GM18508 (cell line): ENCODE measurements at regions not wholly inside any gene's neighbourhood (a gene's known extent, or its start where the extent isn't known, plus 50 kb on each side); places are given as distances from the start of the nearest gene placed in this dataset.

Experiments
- ATAC-seq: cut with Tn5 transposase; IDR thresholded peaks from one replicate; pipeline ENCODE4 v1.9.1; 2021; ENCODE audit warnings: moderate number of reproducible peaks; ENCODE audit not compliant: insufficient read depth, unreplicated experiment

DNA sequence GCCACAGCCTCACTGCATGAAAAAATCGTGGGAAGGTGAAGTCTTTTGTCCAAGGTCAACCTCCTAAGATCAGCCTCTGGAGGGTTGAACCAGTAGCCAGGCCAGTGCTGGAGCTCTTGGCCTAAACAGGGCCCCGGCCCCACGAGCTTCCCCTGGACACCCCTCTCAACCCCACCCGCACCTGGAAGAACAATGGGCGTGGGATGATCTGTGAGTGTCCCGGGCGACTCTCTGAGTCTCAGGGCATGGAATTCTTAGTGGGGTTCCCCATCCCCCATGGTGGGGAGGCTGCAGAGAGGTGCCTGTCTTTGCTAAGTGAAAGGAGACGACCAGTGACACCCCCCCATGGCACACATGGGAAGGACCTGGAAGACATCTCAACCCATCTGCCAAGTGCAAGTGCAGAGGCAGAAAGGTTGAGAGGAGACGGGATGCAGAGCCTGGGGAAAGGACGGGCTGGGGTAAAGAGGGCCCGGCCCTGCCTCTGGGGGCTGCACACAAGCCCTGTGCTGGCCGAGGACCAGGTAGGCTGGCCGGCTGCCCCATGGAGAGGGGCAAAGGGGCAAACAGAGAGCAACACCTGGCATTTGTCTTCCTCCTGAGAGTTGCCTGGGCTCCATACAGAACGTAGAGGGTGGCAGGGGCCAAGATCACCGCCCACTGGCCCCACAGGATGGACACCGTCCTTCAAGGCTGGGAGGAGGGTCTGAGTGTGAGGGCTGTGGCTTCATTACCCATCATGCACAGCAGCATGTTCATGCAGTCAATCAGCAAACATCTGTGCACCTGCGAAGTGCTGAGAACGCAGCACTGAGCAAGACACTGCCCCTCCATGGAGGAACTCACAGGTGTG, 163.0 kb upstream of the PPP2R2D start:
- no peak for ATAC-seq

- no peak for ATAC-seq
Measured at GRCh38 chr10:131738396-131738735, 162.4 kb upstream of the PPP2R2D start.

- ATAC-seq = no peak
Measured at GRCh38 chr10:131739206-131739605, 161.6 kb upstream of the PPP2R2D start.

GRCh38 chr10:131742500-131742951, 158.3 kb upstream of the PPP2R2D start:
- ATAC-seq = no peak

- ATAC-seq = no peak
Measured at GRCh38 chr10:131743190-131744151, 157.3 kb upstream of the PPP2R2D start.

GRCh38 chr10:131744346-131744745, 156.5 kb upstream of the PPP2R2D start:
- ATAC-seq = no peak

DNA sequence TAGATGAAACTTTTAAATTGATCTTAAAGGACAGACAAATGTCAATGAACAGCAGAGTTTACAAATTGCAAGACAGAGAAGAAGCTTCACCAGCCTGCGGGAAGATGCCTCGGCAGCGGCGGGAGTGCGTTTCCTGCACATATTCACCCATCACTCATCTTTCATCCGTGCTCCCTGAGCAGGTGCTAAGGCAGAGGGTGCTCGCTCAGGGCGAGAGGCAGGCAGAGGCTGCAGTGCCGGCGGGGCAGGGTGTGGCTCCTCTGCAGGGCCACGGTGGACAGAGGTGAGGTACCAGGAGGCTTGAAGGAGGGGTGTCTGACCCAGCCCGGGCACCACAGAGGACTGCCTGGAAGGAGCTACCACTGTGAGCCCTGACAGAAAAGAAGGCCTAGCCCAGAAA, 155.2 kb upstream of the PPP2R2D start:
- no peak for ATAC-seq

DNA sequence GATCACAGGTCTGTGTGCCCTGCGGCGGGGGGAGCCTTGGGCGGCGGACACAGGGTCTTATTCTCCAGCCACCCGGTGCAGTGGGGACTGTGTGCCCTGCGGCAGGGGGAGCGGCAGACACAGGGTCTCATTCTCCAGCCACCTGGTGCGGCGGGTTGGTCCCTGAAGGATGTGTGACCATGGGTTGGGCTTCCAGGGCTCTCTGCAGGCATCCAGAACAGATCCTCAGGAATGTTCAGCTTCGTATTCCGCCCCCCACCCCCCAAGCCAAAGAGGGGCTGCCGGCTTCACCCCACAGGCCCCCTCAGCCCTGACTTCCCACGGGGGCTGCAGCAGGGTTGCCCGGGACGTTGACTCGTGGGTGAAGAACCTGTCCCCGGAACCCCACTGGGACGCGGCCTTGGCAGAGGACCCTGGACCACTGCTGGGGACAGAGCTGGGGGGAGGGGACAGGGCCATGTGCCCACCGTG, 154.5 kb upstream of the PPP2R2D start:
- no peak for ATAC-seq

DNA sequence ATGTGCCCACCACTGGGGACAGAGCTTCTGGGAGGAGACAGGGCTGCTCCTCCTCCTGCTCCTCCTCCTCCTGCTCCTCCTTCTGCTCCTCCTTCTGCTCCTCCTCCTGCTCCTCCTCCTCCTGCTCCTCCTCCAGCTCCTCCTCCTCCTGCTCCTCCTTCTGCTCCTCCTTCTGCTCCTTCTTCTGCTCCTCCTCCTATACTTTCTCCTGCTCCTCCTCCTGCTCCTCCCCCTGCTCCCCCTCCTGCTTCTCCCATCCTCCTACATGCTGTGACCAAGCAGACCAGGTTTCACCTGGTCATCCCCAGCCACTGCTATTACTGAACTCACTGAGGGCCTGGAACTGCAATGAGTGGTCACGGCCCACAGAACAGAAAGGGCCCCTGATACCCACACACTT, 154.0 kb upstream of the PPP2R2D start:
- no peak for ATAC-seq

GRCh38 chr10:131747251-131747650, 153.6 kb upstream of the PPP2R2D start:
- ATAC-seq = no peak

DNA sequence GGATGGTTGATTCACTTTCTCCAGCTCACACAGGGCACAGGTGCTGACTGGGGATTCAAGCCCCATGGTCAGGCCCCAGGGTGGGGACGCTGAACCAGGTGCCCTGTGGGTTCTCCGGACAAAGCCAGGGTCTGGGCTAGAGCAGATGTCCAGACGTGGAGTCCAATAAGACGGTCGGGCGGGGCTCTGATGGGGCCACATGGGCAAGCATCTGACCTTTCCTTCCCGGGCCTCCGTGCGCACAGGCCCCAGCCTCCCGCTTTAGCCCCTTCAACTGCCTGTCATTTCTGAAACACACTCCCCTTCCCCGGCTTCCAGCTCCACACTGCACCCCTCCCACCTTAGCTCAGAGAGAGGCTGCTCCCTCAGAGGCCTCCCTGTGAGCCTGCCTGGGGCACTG, 153.0 kb upstream of the PPP2R2D start:
- no peak for ATAC-seq

DNA sequence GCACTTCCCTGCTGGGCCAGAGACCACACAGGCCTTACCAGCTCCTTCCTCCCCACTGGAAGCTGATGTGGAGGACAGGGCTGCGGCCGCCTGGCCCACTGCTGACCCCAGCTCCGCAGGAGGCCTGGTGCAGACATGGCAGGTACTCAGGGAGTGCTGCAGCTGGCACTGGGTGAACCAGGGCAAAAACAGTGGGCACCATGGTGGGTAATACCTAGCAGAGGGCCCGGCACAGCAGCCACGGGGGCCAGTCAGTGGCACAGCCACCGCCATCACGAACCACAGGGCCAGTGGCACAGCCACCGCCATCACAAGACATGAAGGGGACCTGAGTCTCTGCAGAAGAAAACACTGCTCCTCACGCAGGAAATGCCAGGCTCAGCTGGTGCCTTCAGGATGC, 152.6 kb upstream of the PPP2R2D start:
- ATAC-seq = no peak

DNA sequence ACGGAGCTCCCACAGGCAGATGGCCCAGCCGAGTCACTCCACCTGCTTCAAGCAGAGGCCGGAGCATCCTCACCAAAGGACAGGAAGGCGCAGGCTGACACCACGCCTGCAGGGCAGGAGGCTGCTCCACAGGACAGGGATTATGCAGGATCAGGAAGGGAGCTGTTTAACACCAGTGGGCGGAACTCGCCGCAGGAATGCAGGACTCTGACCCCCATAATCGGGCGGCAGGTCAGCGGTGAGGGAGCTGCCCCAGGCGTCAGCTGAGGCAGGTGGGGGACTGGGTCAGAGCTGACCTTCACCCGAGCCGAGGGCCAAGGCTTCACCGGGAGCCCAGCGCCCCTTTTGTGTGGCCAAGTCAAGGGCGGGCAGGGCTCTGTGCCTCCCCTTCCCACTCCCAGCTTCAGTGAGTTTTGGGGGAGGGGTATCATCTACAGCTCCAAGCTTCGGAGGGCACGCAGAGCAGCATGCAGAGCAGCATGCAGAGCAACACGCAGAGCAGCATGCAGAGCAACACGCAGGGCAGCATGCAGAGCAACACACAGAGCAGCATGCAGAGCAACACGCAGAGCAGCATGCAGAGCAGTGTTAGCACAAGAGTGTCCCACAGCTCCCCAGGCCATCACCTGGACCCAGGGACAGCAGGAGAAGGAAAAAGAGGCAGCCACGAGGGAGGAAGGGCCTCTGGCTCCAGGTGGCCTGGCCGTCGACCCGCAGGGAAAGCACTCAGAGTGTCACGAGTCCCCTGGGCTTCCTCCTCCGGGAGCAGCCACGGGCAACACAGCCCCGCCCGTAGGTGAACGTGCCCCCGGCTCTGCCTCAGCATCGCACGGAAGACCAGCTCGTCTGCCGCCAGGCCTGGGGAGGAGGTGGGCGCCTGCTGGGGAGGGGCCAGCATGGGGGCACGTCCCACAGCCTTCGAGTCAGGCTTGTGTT, 151.7 kb upstream of the PPP2R2D start:
- ATAC-seq = no peak

GRCh38 chr10:131749767-131750142, 151.1 kb upstream of the PPP2R2D start:
- no peak for ATAC-seq

- no peak for ATAC-seq
Measured at GRCh38 chr10:131750171-131750895, 150.5 kb upstream of the PPP2R2D start.

- ATAC-seq = no peak
Measured at GRCh38 chr10:131750973-131751826, 149.6 kb upstream of the PPP2R2D start.

- ATAC-seq = no peak
Measured at GRCh38 chr10:131751827-131752775, 148.7 kb upstream of the PPP2R2D start.
